Duodenal mucosa (tissue), 2 donors: ENCODE measurements at regions not wholly inside any gene's neighbourhood (a gene's known extent, or its start where the extent isn't known, plus 50 kb on each side); places are given as distances from the start of the nearest gene placed in this dataset.

Source experiments
- H3K27ac ChIP-seq: one replicate; pipeline ENCODE4 v1.7.0; 2013; ENCODE audit warnings: low read depth, low read length
- H3K27me3 ChIP-seq, 2 donors: one replicate each; pipeline ENCODE4 v1.7.0; 2013; ENCODE audit warnings: low read length in 2 of 2, control low read depth in 1 of 2; ENCODE audit not compliant: insufficient read depth in 2 of 2, control insufficient read depth in 1 of 2
- H3K36me3 ChIP-seq, 2 donors: one replicate each; pipeline ENCODE4 v1.7.0; 2013; ENCODE audit warnings: low read length in 2 of 2, control low read depth in 1 of 2; ENCODE audit not compliant: insufficient read depth in 2 of 2, control insufficient read depth in 1 of 2
- H3K4me1 ChIP-seq, 2 donors: one replicate each; pipeline ENCODE4 v1.7.0; 2013; ENCODE audit warnings: low read length in 2 of 2, control low read depth in 1 of 2; ENCODE audit not compliant: insufficient read depth in 2 of 2, control insufficient read depth in 1 of 2
- H3K4me3 ChIP-seq, 2 donors: one replicate each; pipeline ENCODE4 v1.7.0; 2013; ENCODE audit warnings: low read length in 2 of 2, low read depth in 1 of 2
- H3K9ac ChIP-seq, 2 donors: one replicate each; pipeline ENCODE4 v1.7.0; 2013; ENCODE audit warnings: low read length in 2 of 2, low read depth in 1 of 2
- H3K9me3 ChIP-seq, 2 donors: one replicate each; pipeline ENCODE4 v1.7.0; 2013; ENCODE audit warnings: low read length in 2 of 2, control low read depth in 1 of 2; ENCODE audit not compliant: control insufficient read depth in 1 of 2

DNA sequence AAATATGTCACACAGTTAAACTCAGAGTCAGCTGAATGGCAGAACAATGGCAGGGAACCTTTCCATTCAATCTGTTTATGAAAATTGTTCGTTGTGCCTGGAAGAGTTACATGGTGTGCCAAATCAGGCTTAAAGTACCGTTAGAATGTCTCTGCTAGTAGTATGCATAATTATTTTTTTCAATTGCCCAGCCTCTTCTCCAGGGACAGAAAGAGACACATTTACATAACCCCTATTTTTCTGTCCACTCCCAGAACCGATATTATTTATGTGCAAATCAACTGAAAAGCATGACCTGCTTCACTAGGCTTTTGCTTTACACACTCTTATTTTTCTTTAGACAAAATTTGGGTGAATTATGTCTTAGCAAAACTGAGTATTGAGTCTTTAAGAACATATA is 459.1 kb downstream of the EFNA5 start:
- no peak overlapping the region for H3K4me3 ChIP-seq
- no peak overlapping the region for H3K9ac ChIP-seq
- H3K4me1 ChIP-seq: no peaks in the 10 kb centered on the region
- no peak overlapping the region for H3K27ac ChIP-seq
- no peaks in the 10 kb centered on the region for H3K9me3 ChIP-seq
- H3K27me3 ChIP-seq: no peaks in the 10 kb centered on the region
- no peaks in the 10 kb centered on the region for H3K36me3 ChIP-seq

- Histone ChIP-seq H3K9ac (no peak overlapping the region), H3K4me1 (no peaks in the 10 kb centered on the region), H3K27ac (no peak overlapping the region), H3K4me3 (no peak overlapping the region), H3K9me3 (no peaks in the 10 kb centered on the region), H3K27me3 (no peaks in the 10 kb centered on the region), H3K36me3 (no peaks in the 10 kb centered on the region)
Measured at GRCh38 chr5:107208867-107209266, 461.9 kb downstream of the EFNA5 start.

- Histone ChIP-seq H3K4me1 (no peaks in the 10 kb centered on the region), H3K27ac (no peak overlapping the region)
Measured at GRCh38 chr5:107204413-107204812, 466.3 kb downstream of the EFNA5 start.

DNA sequence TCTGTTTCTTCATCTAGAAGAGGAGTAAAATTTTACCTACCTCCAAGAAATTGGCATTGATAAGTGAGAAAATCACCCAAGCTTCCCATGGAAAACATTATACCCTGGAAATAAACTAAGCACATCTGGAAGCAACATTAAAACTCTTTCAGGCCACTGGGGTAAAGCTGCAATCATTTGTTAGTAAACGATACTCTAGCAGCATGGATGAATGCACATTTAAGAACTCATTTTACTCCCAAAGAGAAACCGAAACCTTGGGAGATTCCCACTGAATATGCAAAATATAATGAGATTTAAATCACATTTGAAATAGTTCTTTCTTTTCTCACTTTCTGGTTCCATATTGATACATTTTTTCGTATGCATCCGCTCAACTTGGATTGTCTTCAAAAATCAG is 467.5 kb downstream of the EFNA5 start:
- Histone ChIP-seq H3K4me3 (no peak overlapping the region), H3K36me3 (no peaks in the 10 kb centered on the region), H3K27ac (no peak overlapping the region), H3K9me3 (no peaks in the 10 kb centered on the region), H3K4me1 (no peaks in the 10 kb centered on the region), H3K9ac (no peak overlapping the region), H3K27me3 (no peaks in the 10 kb centered on the region)

More at GRCh38 chr5:107204413-107204812, 466.3 kb downstream of the EFNA5 start:
- Histone ChIP-seq H3K9me3 (no peaks in the 10 kb centered on the region), H3K9ac (no peak overlapping the region), H3K36me3 (no peaks in the 10 kb centered on the region), H3K4me3 (no peak overlapping the region), H3K27me3 (no peaks in the 10 kb centered on the region)

- Histone ChIP-seq H3K27ac (no peak overlapping the region), H3K27me3 (no peaks in the 10 kb centered on the region), H3K4me1 (no peaks in the 10 kb centered on the region), H3K9ac (no peak overlapping the region), H3K36me3 (no peaks in the 10 kb centered on the region), H3K9me3 (no peaks in the 10 kb centered on the region), H3K4me3 (no peak overlapping the region)
Measured at GRCh38 chr5:107199756-107200155, 471.0 kb downstream of the EFNA5 start.

DNA sequence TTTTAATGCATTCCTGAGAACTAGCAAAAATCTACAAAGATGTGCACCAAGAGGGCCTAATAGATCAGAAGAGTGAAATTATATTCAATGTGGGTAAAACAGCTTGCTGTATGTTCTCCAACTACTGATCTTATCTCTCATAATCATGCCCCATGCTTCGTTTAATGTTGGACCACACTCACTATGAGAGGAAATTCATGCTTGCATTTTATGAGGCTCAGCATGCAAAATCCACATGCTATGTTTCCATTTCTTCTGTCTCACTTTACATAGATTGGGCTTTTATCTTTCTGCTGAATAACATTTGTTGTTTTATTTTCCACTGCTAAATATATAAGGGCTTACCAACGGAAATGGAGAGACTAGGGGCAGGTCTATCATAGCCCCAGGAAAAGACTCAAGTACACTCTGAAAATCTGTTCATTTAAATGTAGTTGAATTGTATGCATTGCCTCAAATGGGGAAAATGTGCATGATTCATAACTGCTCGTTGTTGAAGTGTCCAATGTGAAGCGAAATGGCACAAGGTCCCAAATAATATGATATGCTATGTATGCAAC is 474.2 kb downstream of the EFNA5 start:
- Histone ChIP-seq H3K9me3 (no peaks in the 10 kb centered on the region), H3K27me3 (no peaks in the 10 kb centered on the region), H3K36me3 (no peaks in the 10 kb centered on the region), H3K9ac (no peak overlapping the region), H3K27ac (no peak overlapping the region), H3K4me1 (no peaks in the 10 kb centered on the region), H3K4me3 (no peak overlapping the region)

- Histone ChIP-seq H3K4me3 (no peak overlapping the region), H3K9ac (no peak overlapping the region), H3K4me1 (no peaks in the 10 kb centered on the region), H3K36me3 (no peaks in the 10 kb centered on the region), H3K27me3 (no peaks in the 10 kb centered on the region), H3K27ac (no peak overlapping the region), H3K9me3 (no peaks in the 10 kb centered on the region)
Measured at GRCh38 chr5:107195890-107196395, 474.8 kb downstream of the EFNA5 start.

GRCh38 chr5:107184871-107185270 is 485.9 kb downstream of the EFNA5 start:
- Histone ChIP-seq H3K4me1 (no peaks in the 10 kb centered on the region), H3K27me3 (no peaks in the 10 kb centered on the region), H3K9ac (no peak overlapping the region), H3K27ac (no peak overlapping the region), H3K4me3 (no peak overlapping the region), H3K9me3 (no peaks in the 10 kb centered on the region), H3K36me3 (no peaks in the 10 kb centered on the region)

DNA sequence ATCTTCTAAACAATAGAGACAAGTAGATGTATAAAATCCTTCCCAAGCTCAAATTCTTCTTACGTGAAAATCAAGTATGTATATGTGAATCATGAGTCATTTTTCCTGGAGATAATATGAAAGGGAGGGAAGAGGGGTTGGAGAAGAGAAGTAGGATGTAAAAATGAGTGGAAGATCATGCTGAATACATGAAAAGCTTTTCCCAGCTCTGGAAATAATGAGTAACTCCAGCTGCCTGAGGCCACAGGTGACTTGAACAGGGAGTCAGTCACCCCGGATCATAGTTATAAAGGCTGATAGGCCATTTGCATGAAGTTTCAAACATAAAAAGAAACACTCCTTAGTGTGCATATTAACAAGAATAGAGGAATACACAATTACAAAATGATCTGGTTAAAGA is 486.7 kb downstream of the EFNA5 start:
- Histone ChIP-seq H3K4me1 (no peaks in the 10 kb centered on the region), H3K27ac (no peak overlapping the region), H3K9me3 (no peaks in the 10 kb centered on the region), H3K27me3 (no peaks in the 10 kb centered on the region), H3K4me3 (no peak overlapping the region), H3K36me3 (no peaks in the 10 kb centered on the region), H3K9ac (no peak overlapping the region)

- no peaks in the 10 kb centered on the region for H3K27me3 ChIP-seq
- no peaks in the 10 kb centered on the region for H3K4me1 ChIP-seq
- no peaks in the 10 kb centered on the region for H3K36me3 ChIP-seq
- H3K4me3 ChIP-seq: no peak overlapping the region
- H3K9ac ChIP-seq: no peak overlapping the region
- H3K9me3 ChIP-seq: peaks cover 12 to 18% of the 10 kb centered on the region in 2 donors
- H3K27ac ChIP-seq: no peak overlapping the region
Measured at GRCh38 chr5:107170620-107171019, 500.1 kb downstream of the EFNA5 start.

- no peaks in the 10 kb centered on the region for H3K4me1 ChIP-seq
- no peak overlapping the region for H3K4me3 ChIP-seq
- H3K9ac ChIP-seq: no peak overlapping the region
- H3K27ac ChIP-seq: no peak overlapping the region
- H3K36me3 ChIP-seq: no peaks in the 10 kb centered on the region
- H3K27me3 ChIP-seq: no peaks in the 10 kb centered on the region
- H3K9me3 ChIP-seq: peaks cover 12 to 18% of the 10 kb centered on the region in 2 donors
Measured at GRCh38 chr5:107169867-107170266, 500.9 kb downstream of the EFNA5 start.
